ENCODE measurements at regions not wholly inside any gene's neighbourhood (a gene's known extent, or its start where the extent isn't known, plus 50 kb on each side); places are given as distances from the start of the nearest gene placed in this dataset.

DNA sequence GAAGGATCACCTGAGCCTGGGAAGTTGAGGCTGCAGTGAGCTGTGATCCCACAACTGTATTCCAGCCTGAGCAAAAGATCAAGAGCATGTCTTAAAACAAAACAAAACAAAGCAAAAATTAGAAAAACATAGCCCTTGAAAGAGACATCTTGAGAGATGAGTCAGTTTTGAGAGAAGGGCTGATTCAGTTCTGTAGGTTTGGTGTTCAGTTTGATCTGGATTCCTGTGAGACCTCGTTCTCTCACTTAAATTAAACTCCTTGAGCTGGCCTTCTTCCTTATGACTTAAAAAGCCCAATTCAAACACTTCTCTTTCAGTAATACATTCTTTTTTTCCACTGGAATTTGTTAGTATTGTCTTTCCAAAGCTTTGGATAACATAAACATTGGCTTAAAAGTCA, 164.2 kb downstream of the NRIP1 start:
- TF ChIP-seq, protein P1, sequence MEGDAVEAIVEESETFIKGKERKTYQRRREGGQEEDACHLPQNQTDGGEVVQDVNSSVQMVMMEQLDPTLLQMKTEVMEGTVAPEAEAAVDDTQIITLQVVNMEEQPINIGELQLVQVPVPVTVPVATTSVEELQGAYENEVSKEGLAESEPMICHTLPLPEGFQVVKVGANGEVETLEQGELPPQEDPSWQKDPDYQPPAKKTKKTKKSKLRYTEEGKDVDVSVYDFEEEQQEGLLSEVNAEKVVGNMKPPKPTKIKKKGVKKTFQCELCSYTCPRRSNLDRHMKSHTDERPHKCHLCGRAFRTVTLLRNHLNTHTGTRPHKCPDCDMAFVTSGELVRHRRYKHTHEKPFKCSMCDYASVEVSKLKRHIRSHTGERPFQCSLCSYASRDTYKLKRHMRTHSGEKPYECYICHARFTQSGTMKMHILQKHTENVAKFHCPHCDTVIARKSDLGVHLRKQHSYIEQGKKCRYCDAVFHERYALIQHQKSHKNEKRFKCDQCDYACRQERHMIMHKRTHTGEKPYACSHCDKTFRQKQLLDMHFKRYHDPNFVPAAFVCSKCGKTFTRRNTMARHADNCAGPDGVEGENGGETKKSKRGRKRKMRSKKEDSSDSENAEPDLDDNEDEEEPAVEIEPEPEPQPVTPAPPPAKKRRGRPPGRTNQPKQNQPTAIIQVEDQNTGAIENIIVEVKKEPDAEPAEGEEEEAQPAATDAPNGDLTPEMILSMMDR (IDR thresholded peaks at IDR 0.05) = no peak
- no peak for TF ChIP-seq YY1 (IDR thresholded peaks at IDR 0.05; ENCODE audit: low read depth)

Data from SK-N-SH (cell line).